ENCODE measurements at regions not wholly inside any gene's neighbourhood (a gene's known extent, or its start where the extent isn't known, plus 50 kb on each side); places are given as distances from the start of the nearest gene placed in this dataset.
A peak's percentile ranks its signal among the peaks of the same experiment; 100 is the strongest.
"Not testable (repeated sequence)": the region's sequence is repeated elsewhere in the genome, so short reads cannot be mapped to it uniquely, and the experiment has no call there.

DNA sequence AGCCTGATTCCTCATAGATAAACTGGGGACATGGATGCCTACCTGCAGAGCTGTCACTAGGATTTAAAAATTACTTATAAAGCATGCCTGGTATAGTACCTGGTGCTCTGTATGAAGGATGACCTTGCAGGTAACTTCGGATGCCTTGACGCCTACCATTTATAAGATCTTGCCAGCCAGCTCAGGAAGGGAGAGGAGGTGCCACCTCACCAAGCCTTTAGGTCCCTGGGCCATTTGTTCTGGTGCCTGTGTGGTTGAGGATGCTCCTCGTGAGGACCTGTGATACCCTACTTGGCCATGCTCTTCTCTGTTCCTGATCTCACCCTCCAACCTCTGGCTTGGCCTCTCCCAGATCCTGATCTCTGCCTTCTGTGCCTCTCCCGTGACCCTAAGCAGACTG lies 85.2 kb downstream of the FDX1 start:
- no peak overlapping the region for H3K4me3 ChIP-seq (ENCODE audit: control insufficient read depth in 1 of 2, extremely low read depth in 1 of 2, low read length in 1 of 2)
- H3K27me3 ChIP-seq (replicated peaks in 1 of 2; ENCODE audit: control insufficient read depth in 2 of 2, extremely low read depth in 1 of 2, insufficient read depth in 2 of 2, low read length in 1 of 2): no peaks in the 10 kb centered on the region
- no peaks in the 10 kb centered on the region for H3K36me3 Mint-ChIP-seq
- WGBS (ENCODE audit: insufficient coverage): 80% methylated on average over 2 of the region's 4 CpGs
- H3K9me3 Mint-ChIP-seq: peaks cover 0 to 4% (median 4%) of the 10 kb centered on the region in 3 donors
- H3K4me1 ChIP-seq (ENCODE audit: control insufficient read depth in 1 of 2, extremely low read depth in 1 of 2, insufficient read depth in 2 of 2, low read length in 2 of 2): no peaks in the 10 kb centered on the region
- ChIA-PET POLR2A (no interaction called here), CTCF (no interaction called here)
- H3K9me3 ChIP-seq: no peaks in the 10 kb centered on the region
- H3K36me3 ChIP-seq (ENCODE audit: control insufficient read depth in 2 of 2, extremely low read depth in 1 of 2, insufficient read depth in 1 of 2, low read length in 1 of 2): no peaks in the 10 kb centered on the region
- ATAC-seq (replicated peaks in 1 of 4) (no peak), DNase-seq (no peak)
- H3K4me3 Mint-ChIP-seq: no peak overlapping the region
- no peak overlapping the region for H3K27ac ChIP-seq (ENCODE audit: low read length)
- H3K27ac Mint-ChIP-seq: no peak overlapping the region
- H3K27me3 Mint-ChIP-seq: peaks cover 3 to 11% of the 10 kb centered on the region in 2 donors
- H3K4me1 Mint-ChIP-seq: no peaks in the 10 kb centered on the region

- ATAC-seq (replicated peaks in 1 of 4); H3K27me3 Mint-ChIP-seq: not testable (repeated sequence)
- WGBS (ENCODE audit: insufficient coverage): no CpG with 5 or more reads among the region's 5 CpGs
These were observed 87.6 kb downstream of the FDX1 start for GRCh38 chr11:110517381-110517780.

DNA sequence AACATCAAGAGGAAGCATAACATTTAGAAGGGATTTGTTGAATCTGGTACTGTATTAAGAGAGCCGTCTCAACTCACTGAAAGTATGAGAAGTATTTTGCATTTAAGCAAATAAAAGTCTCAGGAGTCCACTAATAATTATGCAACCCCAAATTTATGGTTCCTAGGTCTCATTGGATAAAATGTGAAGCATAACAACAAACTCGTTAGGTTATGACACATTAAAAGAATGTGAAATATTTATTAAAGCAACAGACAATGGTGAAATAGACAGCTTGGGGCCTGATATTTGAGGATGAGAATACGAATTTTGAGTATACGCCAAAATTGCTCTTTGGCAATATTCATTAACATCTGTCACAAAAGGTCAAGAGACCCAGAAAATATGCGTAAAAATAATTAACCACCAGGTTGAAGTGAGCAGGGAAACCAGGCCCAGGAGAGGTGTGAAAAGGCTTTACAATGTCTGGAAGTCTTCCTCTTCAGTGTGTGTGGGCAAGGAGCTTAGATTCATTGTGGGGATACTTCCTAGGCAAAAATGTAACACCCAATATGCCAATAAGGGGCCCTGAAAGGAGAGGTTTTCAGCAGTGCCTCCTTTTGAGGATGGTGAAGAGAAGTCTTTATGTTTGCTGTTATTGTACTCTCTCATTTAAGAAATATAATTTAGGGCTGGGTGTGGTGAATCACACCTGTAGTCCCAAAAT lies 89.2 kb downstream of the FDX1 start:
- CTCF ChIA-PET: no interaction called here
- Mint-ChIP-seq H3K36me3 (no peaks in the 10 kb centered on the region), H3K4me3 (no peak overlapping the region), H3K9me3 (peaks cover 0 to 4% (median 4%) of the 10 kb centered on the region in 3 donors), H3K27ac (no peak overlapping the region), H3K27me3 (peaks cover 0 to 3% of the 10 kb centered on the region in 2 donors), H3K4me1 (peaks cover 2 to 19% (median 5%) of the 10 kb centered on the region in 3 donors)
- POLR2A ChIA-PET: no interaction called here
- Histone ChIP-seq H3K9me3 (no peaks in the 10 kb centered on the region), H3K36me3 (ENCODE audit: control insufficient read depth in 2 of 2, extremely low read depth in 1 of 2, insufficient read depth in 1 of 2, low read length in 1 of 2) (no peaks in the 10 kb centered on the region), H3K27me3 (replicated peaks in 1 of 2; ENCODE audit: control insufficient read depth in 2 of 2, extremely low read depth in 1 of 2, insufficient read depth in 2 of 2, low read length in 1 of 2) (no peaks in the 10 kb centered on the region), H3K27ac (ENCODE audit: low read length) (no peak overlapping the region), H3K4me1 (ENCODE audit: control insufficient read depth in 1 of 2, extremely low read depth in 1 of 2, insufficient read depth in 2 of 2, low read length in 2 of 2) (peaks cover 0 to 21% of the 10 kb centered on the region in 2 experiments), H3K4me3 (ENCODE audit: control insufficient read depth in 1 of 2, extremely low read depth in 1 of 2, low read length in 1 of 2) (no peak overlapping the region)
- ATAC-seq (replicated peaks in 1 of 4) (no peak), DNase-seq (no peak)
- no CpG with 5 or more reads among the region's 5 CpGs for WGBS (ENCODE audit: insufficient coverage)

More at GRCh38 chr11:110517381-110517780, 87.6 kb downstream of the FDX1 start:
- H3K27me3 ChIP-seq (replicated peaks in 1 of 2; ENCODE audit: control insufficient read depth in 2 of 2, extremely low read depth in 1 of 2, insufficient read depth in 2 of 2, low read length in 1 of 2); H3K36me3 Mint-ChIP-seq; H3K27ac ChIP-seq (ENCODE audit: low read length); H3K4me1 ChIP-seq (ENCODE audit: control insufficient read depth in 1 of 2, extremely low read depth in 1 of 2, insufficient read depth in 2 of 2, low read length in 2 of 2); H3K9me3 Mint-ChIP-seq; H3K36me3 ChIP-seq (ENCODE audit: control insufficient read depth in 2 of 2, extremely low read depth in 1 of 2, insufficient read depth in 1 of 2, low read length in 1 of 2); H3K9me3 ChIP-seq; CTCF ChIA-PET; H3K4me3 Mint-ChIP-seq; POLR2A ChIA-PET; H3K4me3 ChIP-seq (ENCODE audit: control insufficient read depth in 1 of 2, extremely low read depth in 1 of 2, low read length in 1 of 2); H3K27ac Mint-ChIP-seq; DNase-seq; H3K4me1 Mint-ChIP-seq: not testable (repeated sequence)

GRCh38 chr11:110519796-110520195 lies 90.0 kb downstream of the FDX1 start:
- no peaks in the 10 kb centered on the region for H3K36me3 ChIP-seq (ENCODE audit: control insufficient read depth in 2 of 2, extremely low read depth in 1 of 2, insufficient read depth in 1 of 2, low read length in 1 of 2)
- no peaks in the 10 kb centered on the region for H3K27me3 ChIP-seq (replicated peaks in 1 of 2; ENCODE audit: control insufficient read depth in 2 of 2, extremely low read depth in 1 of 2, insufficient read depth in 2 of 2, low read length in 1 of 2)
- CTCF ChIA-PET: no interaction called here
- Mint-ChIP-seq H3K9me3 (peaks cover 0 to 4% (median 4%) of the 10 kb centered on the region in 3 donors), H3K4me1 (peaks cover 2 to 19% (median 5%) of the 10 kb centered on the region in 3 donors), H3K4me3 (no peak overlapping the region), H3K36me3 (no peaks in the 10 kb centered on the region), H3K27me3 (peaks cover 0 to 3% of the 10 kb centered on the region in 2 donors), H3K27ac (no peak overlapping the region)
- H3K9me3 ChIP-seq: no peaks in the 10 kb centered on the region
- DNase-seq (no peak), ATAC-seq (replicated peaks in 1 of 4) (no peak)
- H3K27ac ChIP-seq (ENCODE audit: low read length): no peak overlapping the region
- POLR2A ChIA-PET: no interaction called here
- 100% methylated on average over 1 of the region's 2 CpGs for WGBS (ENCODE audit: insufficient coverage)
- peaks cover 0 to 21% of the 10 kb centered on the region in 2 experiments for H3K4me1 ChIP-seq (ENCODE audit: control insufficient read depth in 1 of 2, extremely low read depth in 1 of 2, insufficient read depth in 2 of 2, low read length in 2 of 2)
- no peak overlapping the region for H3K4me3 ChIP-seq (ENCODE audit: control insufficient read depth in 1 of 2, extremely low read depth in 1 of 2, low read length in 1 of 2)

DNA sequence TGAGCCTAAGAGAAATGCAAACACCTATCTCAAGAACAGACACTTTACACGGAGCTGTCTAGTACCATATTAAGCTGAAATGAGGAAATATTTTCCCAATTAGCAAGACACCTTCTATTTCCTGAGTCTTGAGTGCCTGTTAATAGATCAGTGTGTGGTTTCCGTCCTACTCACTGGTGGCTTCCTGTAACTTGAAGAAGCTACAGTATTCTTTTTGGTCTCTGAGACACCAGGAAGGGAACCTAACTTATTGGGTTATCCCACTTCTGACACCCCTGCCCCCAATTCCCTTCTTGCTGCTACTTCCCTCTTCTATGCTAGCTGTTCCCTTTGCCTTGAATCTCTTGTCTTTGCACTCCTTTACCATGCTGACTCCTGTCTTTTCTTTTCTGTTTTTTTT lies 92.7 kb downstream of the FDX1 start:
- H3K4me1 ChIP-seq (ENCODE audit: control insufficient read depth in 1 of 2, extremely low read depth in 1 of 2, insufficient read depth in 2 of 2, low read length in 2 of 2): peaks cover 0 to 35% of the 10 kb centered on the region in 2 experiments

GRCh38 chr11:110524238-110524637 lies 94.5 kb downstream of the FDX1 start:
- Mint-ChIP-seq H3K27ac (no peak overlapping the region), H3K27me3 (no peaks in the 10 kb centered on the region), H3K4me3 (no peak overlapping the region), H3K9me3 (peaks cover 8 to 16% (median 13%) of the 10 kb centered on the region in 3 donors), H3K36me3 (no peaks in the 10 kb centered on the region), H3K4me1 (peaks cover 5 to 27% (median 5%) of the 10 kb centered on the region in 3 donors)
- DNase-seq (no peak), ATAC-seq (replicated peaks in 1 of 4) (no peak)
- Histone ChIP-seq H3K9me3 (no peaks in the 10 kb centered on the region), H3K4me1 (ENCODE audit: control insufficient read depth in 1 of 2, extremely low read depth in 1 of 2, insufficient read depth in 2 of 2, low read length in 2 of 2) (peaks cover 0 to 35% of the 10 kb centered on the region in 2 experiments), H3K4me3 (ENCODE audit: control insufficient read depth in 1 of 2, extremely low read depth in 1 of 2, low read length in 1 of 2) (no peak overlapping the region), H3K27ac (ENCODE audit: low read length) (no peak overlapping the region), H3K27me3 (replicated peaks in 1 of 2; ENCODE audit: control insufficient read depth in 2 of 2, extremely low read depth in 1 of 2, insufficient read depth in 2 of 2, low read length in 1 of 2) (no peaks in the 10 kb centered on the region), H3K36me3 (ENCODE audit: control insufficient read depth in 2 of 2, extremely low read depth in 1 of 2, insufficient read depth in 1 of 2, low read length in 1 of 2) (no peaks in the 10 kb centered on the region)
- ChIA-PET POLR2A (no interaction called here), CTCF (no interaction called here)
- 80% methylated on average over 3 of the region's 6 CpGs for WGBS (ENCODE audit: insufficient coverage)

More for the DNA sequence above, 92.7 kb downstream of the FDX1 start:
- Mint-ChIP-seq H3K4me1 (peaks cover 5 to 26% (median 5%) of the 10 kb centered on the region in 3 donors), H3K27ac (peak overlapping the region in 1 of 2 donors; percentile 25), H3K27me3 (no peaks in the 10 kb centered on the region), H3K36me3 (no peaks in the 10 kb centered on the region), H3K9me3 (peaks cover 2 to 6% (median 4%) of the 10 kb centered on the region in 3 donors), H3K4me3 (no peak overlapping the region)
- H3K9me3 ChIP-seq: no peaks in the 10 kb centered on the region
- no peak overlapping the region for H3K4me3 ChIP-seq (ENCODE audit: control insufficient read depth in 1 of 2, extremely low read depth in 1 of 2, low read length in 1 of 2)
- DNase-seq (peak in 1 of 35 experiments; percentile 37), ATAC-seq (replicated peaks in 1 of 4) (no peak)
- ChIA-PET CTCF (no interaction called here), POLR2A (no interaction called here)
- H3K36me3 ChIP-seq (ENCODE audit: control insufficient read depth in 2 of 2, extremely low read depth in 1 of 2, insufficient read depth in 1 of 2, low read length in 1 of 2): no peaks in the 10 kb centered on the region
- H3K27me3 ChIP-seq (replicated peaks in 1 of 2; ENCODE audit: control insufficient read depth in 2 of 2, extremely low read depth in 1 of 2, insufficient read depth in 2 of 2, low read length in 1 of 2): no peaks in the 10 kb centered on the region
- peak overlapping the region; percentile 20 for H3K27ac ChIP-seq (ENCODE audit: low read length)
- WGBS (ENCODE audit: insufficient coverage): no CpG with 5 or more reads among the region's 2 CpGs
